ENCODE measurements at regions not wholly inside any gene's neighbourhood (a gene's known extent, or its start where the extent isn't known, plus 50 kb on each side); places are given as distances from the start of the nearest gene placed in this dataset.

GRCh38 chr9:126067031-126067734, 259.4 kb upstream of the MVB12B start:
- TF ChIP-seq, protein P1, sequence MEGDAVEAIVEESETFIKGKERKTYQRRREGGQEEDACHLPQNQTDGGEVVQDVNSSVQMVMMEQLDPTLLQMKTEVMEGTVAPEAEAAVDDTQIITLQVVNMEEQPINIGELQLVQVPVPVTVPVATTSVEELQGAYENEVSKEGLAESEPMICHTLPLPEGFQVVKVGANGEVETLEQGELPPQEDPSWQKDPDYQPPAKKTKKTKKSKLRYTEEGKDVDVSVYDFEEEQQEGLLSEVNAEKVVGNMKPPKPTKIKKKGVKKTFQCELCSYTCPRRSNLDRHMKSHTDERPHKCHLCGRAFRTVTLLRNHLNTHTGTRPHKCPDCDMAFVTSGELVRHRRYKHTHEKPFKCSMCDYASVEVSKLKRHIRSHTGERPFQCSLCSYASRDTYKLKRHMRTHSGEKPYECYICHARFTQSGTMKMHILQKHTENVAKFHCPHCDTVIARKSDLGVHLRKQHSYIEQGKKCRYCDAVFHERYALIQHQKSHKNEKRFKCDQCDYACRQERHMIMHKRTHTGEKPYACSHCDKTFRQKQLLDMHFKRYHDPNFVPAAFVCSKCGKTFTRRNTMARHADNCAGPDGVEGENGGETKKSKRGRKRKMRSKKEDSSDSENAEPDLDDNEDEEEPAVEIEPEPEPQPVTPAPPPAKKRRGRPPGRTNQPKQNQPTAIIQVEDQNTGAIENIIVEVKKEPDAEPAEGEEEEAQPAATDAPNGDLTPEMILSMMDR (IDR thresholded peaks at IDR 0.05), result no peak
- no peak for ATAC-seq
- intact Hi-C loops (cut with DNase I), result no loop called here

DNA sequence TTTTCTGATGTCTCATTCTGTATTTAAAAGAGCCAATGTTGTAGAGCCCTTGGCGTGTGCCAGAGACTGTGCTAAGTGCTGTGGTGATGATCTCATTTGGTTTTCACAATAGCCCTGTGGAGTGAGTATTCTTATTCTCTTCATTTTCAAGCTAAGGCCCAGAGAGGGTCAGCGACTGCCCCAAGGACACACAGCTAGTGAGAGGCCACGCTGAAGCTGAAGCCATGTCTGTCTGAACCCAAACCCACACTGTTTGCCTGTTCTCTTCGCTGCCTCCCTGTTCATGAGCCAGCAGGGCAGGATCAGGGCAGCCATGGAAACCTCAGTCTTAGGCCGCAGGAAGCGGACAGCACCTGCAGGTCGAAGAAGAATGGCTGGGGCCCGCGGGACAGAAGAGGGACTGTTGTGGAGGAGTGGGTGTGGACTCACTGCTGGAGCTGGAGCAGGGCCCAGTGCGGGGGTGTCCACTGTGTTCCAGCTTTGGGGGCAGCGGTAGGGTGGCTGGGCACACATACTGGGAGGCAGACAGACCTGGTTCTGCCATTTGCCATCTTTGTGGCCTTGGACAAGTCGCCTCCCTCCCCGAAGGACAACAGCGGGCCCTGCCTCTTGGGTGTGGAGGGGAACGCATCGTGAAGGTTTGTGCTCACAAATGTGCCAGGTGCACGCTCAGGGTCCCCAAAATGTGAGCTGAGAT, 257.9 kb upstream of the MVB12B start:
- Histone ChIP-seq H3K4me1 (no peaks in the 10 kb centered on the region), H3K4me3 (no peak overlapping the region), H3K36me3 (no peaks in the 10 kb centered on the region), H3K27ac (no peak overlapping the region), H3K9me3 (no peaks in the 10 kb centered on the region), H3K27me3 (peaks cover 0 to 54% of the 10 kb centered on the region in 2 donors)
- DNase-seq, result no peak
- ATAC-seq, result no peak
- intact Hi-C loops (cut with DNase I), result no loop called here
- TF ChIP-seq, protein P1 (IDR thresholded peaks at IDR 0.05), result no peak

More at GRCh38 chr9:126067031-126067734, 259.4 kb upstream of the MVB12B start:
- no peak for DNase-seq
- Histone ChIP-seq H3K27me3 (peaks cover 0 to 53% of the 10 kb centered on the region in 2 donors), H3K27ac (no peak overlapping the region), H3K36me3 (no peaks in the 10 kb centered on the region), H3K9me3 (no peaks in the 10 kb centered on the region), H3K4me3 (no peak overlapping the region), H3K4me1 (no peaks in the 10 kb centered on the region)

DNA sequence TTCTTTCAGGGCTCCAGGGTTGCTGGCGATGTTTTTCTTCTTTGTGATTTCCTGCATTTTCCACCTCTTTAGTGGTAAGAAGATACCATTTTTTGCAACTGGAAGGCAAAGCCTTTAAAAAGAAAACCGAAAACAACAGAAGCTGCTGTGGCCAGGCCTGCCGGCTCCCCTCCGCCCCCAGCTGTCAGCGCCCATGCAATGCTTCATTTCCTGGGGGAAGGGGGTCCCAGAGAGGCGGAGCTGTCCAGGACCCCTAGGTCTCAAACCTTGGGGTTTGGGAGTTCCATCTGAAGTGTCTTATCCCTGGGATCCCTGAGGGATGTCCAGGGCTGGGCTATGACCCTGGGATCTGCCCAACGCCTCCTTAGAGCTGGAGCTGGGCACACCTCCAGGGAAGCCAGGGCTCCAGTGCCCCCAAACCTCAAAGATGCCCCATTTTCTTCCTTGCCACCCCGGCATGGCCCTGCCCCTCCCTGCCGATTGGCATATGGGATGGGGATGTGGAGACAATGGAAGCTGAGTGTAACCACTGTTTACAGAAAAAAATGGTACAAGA, 257.2 kb upstream of the MVB12B start:
- peaks cover 0 to 54% of the 10 kb centered on the region in 2 donors for H3K27me3 ChIP-seq
- DNase-seq (no peak), ATAC-seq (no peak)
- no peaks in the 10 kb centered on the region for H3K4me1 ChIP-seq
- H3K27ac ChIP-seq, result no peak overlapping the region
- no peaks in the 10 kb centered on the region for H3K36me3 ChIP-seq
- TF ChIP-seq, protein P1 (IDR thresholded peaks at IDR 0.05), result no peak
- H3K4me3 ChIP-seq, result no peak overlapping the region
- intact Hi-C loops (cut with DNase I), result no loop called here
- H3K9me3 ChIP-seq, result no peaks in the 10 kb centered on the region

DNA sequence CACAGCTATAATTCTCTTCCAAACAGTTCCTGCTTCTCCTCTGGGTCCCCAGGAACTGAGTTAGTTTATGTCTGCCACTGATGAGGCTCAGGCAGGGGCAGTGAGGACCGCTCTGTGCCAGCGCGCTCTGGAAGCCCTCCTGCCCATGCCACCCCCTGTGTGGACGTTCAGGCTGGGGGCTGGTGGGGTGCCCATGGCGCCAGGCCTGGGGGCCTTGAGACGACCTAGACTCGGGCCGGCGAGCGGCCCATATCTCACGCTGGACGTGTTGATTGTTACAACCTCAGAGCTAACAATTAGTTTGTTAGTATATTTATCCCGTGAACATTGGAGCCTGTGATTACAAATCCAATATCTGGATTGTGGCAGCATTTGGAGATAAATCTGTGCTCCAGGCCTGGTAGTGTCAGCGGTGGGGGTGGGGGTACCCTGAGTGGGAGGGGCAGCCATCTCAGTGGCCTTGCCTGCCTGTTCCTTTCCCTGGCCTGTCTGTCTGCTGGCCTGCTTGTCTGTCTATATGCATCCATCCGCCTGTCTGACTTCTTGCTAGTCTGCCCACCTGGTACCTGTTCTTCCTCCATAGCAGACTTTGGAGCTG, 256.5 kb upstream of the MVB12B start:
- no peaks in the 10 kb centered on the region for H3K4me1 ChIP-seq
- H3K27me3 ChIP-seq, result peaks cover 0 to 54% of the 10 kb centered on the region in 2 donors
- DNase-seq (no peak), ATAC-seq (no peak)
- H3K9me3 ChIP-seq, result no peaks in the 10 kb centered on the region
- TF ChIP-seq, protein P1 (IDR thresholded peaks at IDR 0.05), result no peak
- H3K4me3 ChIP-seq, result no peak overlapping the region
- no peak overlapping the region for H3K27ac ChIP-seq
- intact Hi-C loops (cut with DNase I), result no loop called here
- no peaks in the 10 kb centered on the region for H3K36me3 ChIP-seq

Measured in left lung (tissue), 4 donors.